Endothelial cell of umbilical vein (primary cell): ENCODE measurements at regions not wholly inside any gene's neighbourhood (a gene's known extent, or its start where the extent isn't known, plus 50 kb on each side); places are given as distances from the start of the nearest gene placed in this dataset.

Experiments
- BruUV-seq: library from RNA; stranded (reverse); fragments of 400-500 nt; replicated peaks from 2 replicates; lab custom pipeline; 2021; lab: Mats Ljungman, UMichigan
- CTCF ChIA-PET: fragments of 300-600, 350-600 bp; sonication (Branson Sonifier 250); formaldehyde crosslinking; loops from one replicate; lab custom pipeline; 2021; ENCODE audit warnings: antibody characterized with exemption, inconsistent platforms; lab: Charles Lee
- POLR2A ChIA-PET: fragments of 300-600, 350-600 bp; sonication (Branson Sonifier 250); formaldehyde crosslinking; loops from one replicate; lab custom pipeline; 2021; ENCODE audit warnings: antibody characterized with exemption, inconsistent platforms; lab: Charles Lee
- DNase-seq: peaks from one replicate; pipeline ENCODE4 v3.0.0-alpha.2; 2011; ENCODE audit warnings: low read depth, low spot score
- FAIRE-seq: peaks from 2 replicates; lab custom pipeline; 2011; peaks lifted over from hg19 to GRCh38; lab: Jason Lieb, UNC
- H2AFZ ChIP-seq: 2 replicates; pipeline ENCODE4 v1.6.0; 2012; ENCODE audit warnings: low read depth, low read length, control low read depth, inconsistent platforms
- H3K27ac ChIP-seq: 2 replicates; pipeline ENCODE4 v1.5.1; 2011; ENCODE audit warnings: low read depth, mild to moderate bottlenecking, control low read depth, low read length, moderate library complexity; ENCODE audit not compliant: insufficient read depth
- H3K27me3 ChIP-seq, 2 experiments: 2 replicates each; pipeline versions ENCODE4 v1.6.0 to v1.6.1; 2011; ENCODE audit warnings: low read length in 2 of 2, mixed read lengths in 1 of 2; ENCODE audit not compliant: control insufficient read depth in 2 of 2, insufficient read depth in 2 of 2
- H3K36me3 ChIP-seq, 2 experiments: 2 replicates in 1 of 2; 3 replicates in 1 of 2; pipeline ENCODE4 v1.5.1; 2011; ENCODE audit warnings: low read length in 2 of 2, mild to moderate bottlenecking in 1 of 2, moderate library complexity in 1 of 2; ENCODE audit not compliant: control insufficient read depth in 2 of 2, insufficient read depth in 2 of 2; ENCODE audit errors: extremely low read depth in 1 of 2
- H3K4me1 ChIP-seq: 3 replicates; pipeline ENCODE4 v1.5.1; 2011; ENCODE audit warnings: mild to moderate bottlenecking, low read length; ENCODE audit not compliant: control insufficient read depth, insufficient read depth; ENCODE audit errors: extremely low read depth
- H3K4me2 ChIP-seq: 2 replicates; pipeline ENCODE4 v1.6.1; 2011; ENCODE audit warnings: low read length, control low read depth, mixed read lengths; ENCODE audit not compliant: insufficient read depth
- H3K4me3 ChIP-seq, 3 experiments: fragments of 200-600 bp in 1 of 3; sonication (generic), shearing (Covaris generic) in 1 of 3; replicated peaks in 1 of 3; 2 replicates each; pipeline ENCODE4 v1.5.1; 2011 to 2016; ENCODE audit warnings: control low read depth in 3 of 3, low read length in 3 of 3, mild to moderate bottlenecking in 2 of 3, inconsistent platforms in 1 of 3, low read depth in 1 of 3, moderate library complexity in 1 of 3; ENCODE audit not compliant: insufficient read depth in 1 of 3
- H3K79me2 ChIP-seq: 2 replicates; pipeline ENCODE4 v1.6.0; 2012; ENCODE audit warnings: low read length, inconsistent platforms; ENCODE audit not compliant: control insufficient read depth, insufficient read depth
- H3K9ac ChIP-seq: replicated peaks from 2 replicates; pipeline ENCODE3; 2011; ENCODE audit warnings: low read length, control low read depth; ENCODE audit not compliant: insufficient read depth; ENCODE audit errors: extremely low read depth
- H3K9me1 ChIP-seq: replicated peaks from 3 replicates; pipeline ENCODE4 v1.6.0; 2011; ENCODE audit warnings: mild to moderate bottlenecking, low read length; ENCODE audit not compliant: control insufficient read depth, insufficient read depth; ENCODE audit errors: extremely low read depth
- H3K9me3 ChIP-seq: replicated peaks from 2 replicates; pipeline ENCODE4 v1.5.1; 2012; ENCODE audit warnings: low read length, inconsistent platforms; ENCODE audit not compliant: control insufficient read depth, insufficient read depth
- H4K20me1 ChIP-seq: replicated peaks from 2 replicates; pipeline ENCODE3; 2011; ENCODE audit warnings: mild to moderate bottlenecking, low read length; ENCODE audit not compliant: control insufficient read depth, insufficient read depth; ENCODE audit errors: extremely low read depth
- CTCF ChIP-seq, 2 donors: IDR thresholded peaks; 1 replicate in 1 of 2; 2 replicates in 1 of 2; pipeline ENCODE4 v1.5.1; 2011; ENCODE audit warnings: low read length in 2 of 2, mild to moderate bottlenecking in 2 of 2, moderate library complexity in 2 of 2, control low read depth in 1 of 2, inconsistent platforms in 1 of 2, low read depth in 1 of 2; ENCODE audit not compliant: insufficient read depth in 1 of 2; ENCODE audit errors: extremely low read depth in 1 of 2
- EZH2 ChIP-seq: IDR thresholded peaks from 2 replicates; pipeline ENCODE4 v1.6.1; 2012; ENCODE audit warnings: borderline replicate concordance, low read depth, mild to moderate bottlenecking, moderate library complexity, low read length, inconsistent platforms; ENCODE audit not compliant: severe bottlenecking
- FOS ChIP-seq: IDR thresholded peaks from 2 replicates; pipeline ENCODE4 v1.6.1; 2011; ENCODE audit warnings: mild to moderate bottlenecking, low read length, moderate library complexity, borderline replicate concordance; ENCODE audit not compliant: insufficient read depth
- GATA2 ChIP-seq: IDR thresholded peaks from 2 replicates; pipeline ENCODE4 v1.7.0; 2011; ENCODE audit warnings: low read depth, mild to moderate bottlenecking, moderate library complexity, mixed read lengths, low read length; ENCODE audit not compliant: insufficient read length, insufficient read depth
- JUN ChIP-seq: IDR thresholded peaks from 2 replicates; pipeline ENCODE4 v1.6.1; 2011; ENCODE audit warnings: borderline replicate concordance, low read depth; ENCODE audit not compliant: insufficient read length, insufficient read depth
- MYC ChIP-seq: IDR thresholded peaks from one replicate; pipeline ENCODE4 v1.6.1; 2011; ENCODE audit warnings: mild to moderate bottlenecking, low read depth, low read length
- POLR2A ChIP-seq: IDR thresholded peaks from 2 replicates; pipeline ENCODE4 v1.6.1; 2012; ENCODE audit warnings: low read depth, mild to moderate bottlenecking, control low read depth, low read length
- POLR2AphosphoS5 ChIP-seq: IDR thresholded peaks from 2 replicates; pipeline ENCODE4 v1.6.1; 2012; ENCODE audit warnings: low read depth, mild to moderate bottlenecking, control low read depth, low read length, moderate library complexity; ENCODE audit not compliant: insufficient read depth
- dilution Hi-C: fragments of 300-500 bp; cut with MboI; formaldehyde crosslinking; loops from one replicate; pipeline ENCODE4 v1.15.0; 2019; ENCODE audit warnings: low sequenced_read_pairs; ENCODE audit not compliant: extremely low pct_ligation_motif_present
- intact Hi-C: fragments of 100-400 bp; cut with micrococcal nuclease; formaldehyde crosslinking; loops from one replicate; pipeline ENCODE4 v1.10.0; 2022
- TF ChIP-seq, protein P1 (sequence below): IDR thresholded peaks from 2 replicates; pipeline ENCODE4 v1.6.1; 2011; ENCODE audit not compliant: insufficient read depth, insufficient read length

GRCh38 chr13:72104656-72105180 lies 237.7 kb upstream of the DACH1 start:
- POLR2A ChIA-PET = no interaction called here

More at GRCh38 chr13:72104656-72105180, 237.7 kb upstream of the DACH1 start:
- Histone ChIP-seq H3K4me3 (no peak overlapping the region), H3K27me3 (no peaks in the 10 kb centered on the region), H3K4me1 (peaks cover 8% of the 10 kb centered on the region), H4K20me1 (no peaks in the 10 kb centered on the region), H3K9ac (no peak overlapping the region), H3K36me3 (no peaks in the 10 kb centered on the region), H3K4me2 (no peak overlapping the region), H2AFZ (no peak overlapping the region), H3K9me1 (no peaks in the 10 kb centered on the region), H3K9me3 (no peaks in the 10 kb centered on the region), H3K79me2 (no peaks in the 10 kb centered on the region), H3K27ac (no peak overlapping the region)
- CTCF ChIA-PET = interaction anchor here (1.0 to 1.9 kb wide), 2 partner anchors 10 to 43 kb away, joined by 3 to 5 read pairs; no protein-coding TSS in a partner anchor
- BruUV-seq = no TSS peak
- DNase-seq (no peak), FAIRE-seq (no peak)
- TF ChIP-seq POLR2A (no peak), GATA2 (no peak), MYC (no peak), POLR2AphosphoS5 (no peak), JUN (no peak), FOS (no peak), EZH2 (no peak), CTCF (IDR thresholded peaks at IDR 0.05; ENCODE audit: extremely low read depth in 1 of 2, insufficient read depth in 1 of 2, low read depth in 1 of 2, low read length in 2 of 2) (no peak)
- TF ChIP-seq, protein P1, sequence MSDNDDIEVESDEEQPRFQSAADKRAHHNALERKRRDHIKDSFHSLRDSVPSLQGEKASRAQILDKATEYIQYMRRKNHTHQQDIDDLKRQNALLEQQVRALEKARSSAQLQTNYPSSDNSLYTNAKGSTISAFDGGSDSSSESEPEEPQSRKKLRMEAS = no peak
- dilution Hi-C loops (no loop called here), intact Hi-C loops (no loop called here)
